ENCODE measurements at regions not wholly inside any gene's neighbourhood (a gene's known extent, or its start where the extent isn't known, plus 50 kb on each side); places are given as distances from the start of the nearest gene placed in this dataset.

DNA sequence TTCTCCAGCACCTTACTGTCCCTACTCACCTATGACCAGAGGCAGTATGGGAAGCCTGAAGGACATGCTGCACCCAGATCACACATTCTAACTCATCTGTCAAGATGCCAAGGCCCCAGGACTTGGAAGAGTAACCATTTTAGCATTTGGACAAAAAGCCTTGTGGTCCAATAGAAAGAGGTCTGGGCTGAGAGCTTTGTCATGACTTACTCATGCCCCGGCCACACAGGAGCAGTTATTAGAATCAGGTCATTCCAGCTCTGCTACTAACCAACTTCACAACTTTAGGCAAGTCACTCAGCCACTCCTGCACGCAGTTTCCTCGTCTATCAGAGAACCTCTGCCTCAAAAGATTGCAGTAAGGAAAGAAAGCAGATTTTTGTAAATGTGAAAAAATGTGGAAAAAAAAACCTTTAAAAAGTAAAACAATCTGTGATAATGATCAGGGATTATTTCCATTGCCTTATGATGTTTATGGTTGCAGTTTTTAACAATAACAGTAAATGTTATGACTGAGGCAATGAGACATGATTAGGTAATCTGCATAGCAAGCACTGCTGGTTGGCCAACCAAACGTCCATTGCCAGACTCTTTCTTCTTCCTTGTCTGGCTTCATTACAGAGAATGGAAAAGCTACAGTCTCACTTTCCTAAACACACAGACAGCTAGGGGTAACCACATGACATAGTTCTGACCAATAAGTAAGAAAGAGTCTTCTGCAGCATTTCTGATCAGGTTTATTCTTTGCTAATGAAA lies 255.4 kb upstream of the CHAC2 start:
- TF ChIP-seq, protein P1, sequence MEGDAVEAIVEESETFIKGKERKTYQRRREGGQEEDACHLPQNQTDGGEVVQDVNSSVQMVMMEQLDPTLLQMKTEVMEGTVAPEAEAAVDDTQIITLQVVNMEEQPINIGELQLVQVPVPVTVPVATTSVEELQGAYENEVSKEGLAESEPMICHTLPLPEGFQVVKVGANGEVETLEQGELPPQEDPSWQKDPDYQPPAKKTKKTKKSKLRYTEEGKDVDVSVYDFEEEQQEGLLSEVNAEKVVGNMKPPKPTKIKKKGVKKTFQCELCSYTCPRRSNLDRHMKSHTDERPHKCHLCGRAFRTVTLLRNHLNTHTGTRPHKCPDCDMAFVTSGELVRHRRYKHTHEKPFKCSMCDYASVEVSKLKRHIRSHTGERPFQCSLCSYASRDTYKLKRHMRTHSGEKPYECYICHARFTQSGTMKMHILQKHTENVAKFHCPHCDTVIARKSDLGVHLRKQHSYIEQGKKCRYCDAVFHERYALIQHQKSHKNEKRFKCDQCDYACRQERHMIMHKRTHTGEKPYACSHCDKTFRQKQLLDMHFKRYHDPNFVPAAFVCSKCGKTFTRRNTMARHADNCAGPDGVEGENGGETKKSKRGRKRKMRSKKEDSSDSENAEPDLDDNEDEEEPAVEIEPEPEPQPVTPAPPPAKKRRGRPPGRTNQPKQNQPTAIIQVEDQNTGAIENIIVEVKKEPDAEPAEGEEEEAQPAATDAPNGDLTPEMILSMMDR (IDR thresholded peaks at IDR 0.05): no peak
- no peak for TF ChIP-seq EP300 (IDR thresholded peaks at IDR 0.05)
